ENCODE measurements at regions not wholly inside any gene's neighbourhood (a gene's known extent, or its start where the extent isn't known, plus 50 kb on each side); places are given as distances from the start of the nearest gene placed in this dataset.
A peak's percentile ranks its signal among the peaks of the same experiment; 100 is the strongest.
"Not testable (repeated sequence)": the region's sequence is repeated elsewhere in the genome, so short reads cannot be mapped to it uniquely, and the experiment has no call there.

DNA sequence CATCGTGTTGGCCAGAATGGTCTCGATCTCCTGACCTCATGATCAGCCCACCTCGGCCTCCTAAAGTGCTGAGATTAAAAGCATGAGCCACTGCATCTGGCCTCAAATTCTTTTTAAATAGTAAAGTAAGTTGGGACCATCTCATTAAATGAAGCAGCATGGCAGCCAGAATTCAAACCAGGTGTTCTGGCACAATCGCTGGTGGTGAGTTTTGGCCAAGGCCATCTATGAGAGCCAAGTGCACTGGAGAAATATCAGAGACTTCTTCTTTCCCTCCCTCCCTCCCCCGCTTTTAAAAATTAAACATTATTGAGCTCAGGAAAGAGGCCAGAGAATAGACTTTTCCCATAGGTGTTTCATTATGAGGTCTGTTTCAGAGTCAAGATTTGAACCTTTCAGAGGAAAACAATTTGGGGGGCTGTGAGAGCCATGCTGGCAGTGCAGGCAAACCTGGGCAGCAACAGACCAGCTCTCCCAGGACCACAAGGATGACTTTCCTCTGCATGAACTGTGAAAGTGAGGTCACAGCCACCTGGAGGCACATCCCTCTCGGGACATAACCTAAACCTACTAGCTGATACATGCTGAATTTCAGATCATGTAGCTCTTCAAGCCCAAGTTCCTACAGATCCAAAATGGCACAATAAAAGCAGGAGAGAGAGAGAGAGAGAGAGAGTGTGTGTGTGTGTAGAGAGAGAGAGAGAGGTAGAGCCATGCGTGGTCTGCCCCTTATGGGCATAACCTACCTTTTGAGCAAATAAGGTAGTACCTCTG is 94.6 kb upstream of the DMRT1 start:
- no peak for DNase-seq

DNA sequence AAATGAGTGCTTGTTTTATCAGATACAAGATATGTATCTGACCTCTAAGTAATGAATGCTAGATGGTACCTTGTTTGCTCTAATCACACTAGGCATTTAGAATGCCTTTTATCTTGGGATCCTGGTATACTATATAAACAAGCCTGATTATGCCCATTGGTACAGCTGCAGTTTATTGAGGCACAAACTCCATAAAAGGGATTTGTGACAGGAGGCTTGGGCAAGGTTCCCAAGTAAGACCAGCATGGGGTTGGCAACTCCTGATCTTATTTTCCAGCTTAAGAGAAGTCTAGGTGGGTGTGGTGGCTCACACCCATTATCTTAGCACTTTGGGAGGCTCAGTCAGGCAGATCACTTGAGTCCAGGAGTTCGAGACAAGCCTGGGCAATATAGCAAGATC is 93.9 kb upstream of the DMRT1 start:
- DNase-seq: no peak

DNA sequence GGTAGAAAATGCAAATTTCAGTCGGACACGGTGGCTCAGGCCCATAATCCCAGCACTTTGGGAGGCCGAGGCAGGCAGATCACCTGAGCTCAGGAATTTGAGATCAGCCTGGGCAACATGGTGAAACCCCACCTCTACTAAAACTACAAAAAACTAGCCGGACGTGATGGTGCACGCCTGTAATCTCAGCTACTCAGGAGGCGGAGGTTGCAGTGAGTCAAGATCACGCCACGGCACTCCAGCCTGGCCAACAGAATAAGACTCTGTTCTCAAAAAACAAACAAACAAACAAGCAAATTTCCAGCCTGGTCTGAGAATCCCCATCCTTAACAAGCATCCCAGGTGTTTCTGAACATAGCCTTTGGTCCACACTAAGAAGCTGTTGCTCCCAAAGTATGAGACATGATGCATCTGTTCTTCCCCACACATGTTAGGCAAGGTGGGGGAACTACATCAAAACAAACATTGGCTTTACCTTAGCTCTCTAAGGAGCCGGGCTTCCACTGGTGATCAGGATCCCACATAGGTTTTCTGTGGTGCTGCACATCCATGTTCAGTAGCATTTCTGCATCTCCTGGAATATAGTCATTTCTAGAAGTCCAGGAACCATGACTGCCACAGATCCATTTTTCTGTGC is 92.5 kb upstream of the DMRT1 start:
- DNase-seq: no peak

DNA sequence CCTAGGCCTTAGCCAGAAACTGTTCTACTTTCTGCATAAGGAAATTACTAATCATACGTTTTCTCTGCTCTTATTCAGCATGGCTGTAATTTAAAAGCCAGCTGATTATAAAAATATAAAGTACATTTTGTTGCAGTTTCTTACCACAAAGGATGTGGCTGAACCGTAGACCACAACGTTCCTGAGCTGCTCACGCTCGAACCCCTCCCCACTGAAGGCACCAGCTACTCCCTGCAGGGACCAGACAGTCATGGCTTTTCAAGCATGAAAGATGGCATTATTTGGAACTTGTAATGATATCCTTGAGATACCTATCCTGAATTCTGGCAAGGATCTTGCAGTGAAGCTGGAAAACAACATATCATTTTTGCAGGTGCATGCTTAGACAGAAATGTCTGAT is 91.8 kb upstream of the DMRT1 start:
- DNase-seq: no peak

DNA sequence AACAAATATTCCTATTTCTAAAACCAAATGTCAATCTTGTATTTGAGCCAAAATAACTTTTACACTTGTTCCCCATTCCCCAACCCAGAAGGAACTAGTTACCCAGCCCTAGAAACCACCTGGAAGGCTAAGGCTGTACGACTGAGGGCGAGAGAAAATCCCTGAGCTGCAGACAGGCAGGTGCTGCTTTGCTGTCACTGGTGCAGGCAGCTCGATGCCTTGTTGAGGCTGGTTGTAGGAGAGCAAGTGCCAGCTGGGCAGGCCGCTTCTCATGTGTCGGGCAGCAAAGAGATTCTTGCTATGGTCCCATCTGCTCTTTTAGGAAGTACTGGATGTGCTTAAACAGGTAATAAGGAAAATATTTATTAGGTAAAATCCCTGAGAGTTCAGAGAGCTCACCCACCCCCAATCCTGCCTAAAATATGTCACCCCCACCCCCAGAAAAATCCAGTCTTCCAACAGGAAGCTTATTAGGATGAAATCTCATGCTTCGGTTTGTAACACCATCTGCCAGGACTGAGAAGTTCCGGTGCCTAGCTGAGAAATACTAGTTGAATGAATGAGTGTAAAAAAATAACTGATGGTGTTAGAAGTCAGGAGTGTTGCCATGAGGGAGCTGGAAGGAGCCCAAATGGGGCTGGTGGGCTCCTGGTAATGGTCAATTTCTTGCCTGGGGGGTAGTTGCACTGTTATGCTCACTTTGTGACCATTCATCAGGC is 91.1 kb upstream of the DMRT1 start:
- DNase-seq: peak in 3 of 4 experiments; percentile 28 to 48 (median 44)

DNA sequence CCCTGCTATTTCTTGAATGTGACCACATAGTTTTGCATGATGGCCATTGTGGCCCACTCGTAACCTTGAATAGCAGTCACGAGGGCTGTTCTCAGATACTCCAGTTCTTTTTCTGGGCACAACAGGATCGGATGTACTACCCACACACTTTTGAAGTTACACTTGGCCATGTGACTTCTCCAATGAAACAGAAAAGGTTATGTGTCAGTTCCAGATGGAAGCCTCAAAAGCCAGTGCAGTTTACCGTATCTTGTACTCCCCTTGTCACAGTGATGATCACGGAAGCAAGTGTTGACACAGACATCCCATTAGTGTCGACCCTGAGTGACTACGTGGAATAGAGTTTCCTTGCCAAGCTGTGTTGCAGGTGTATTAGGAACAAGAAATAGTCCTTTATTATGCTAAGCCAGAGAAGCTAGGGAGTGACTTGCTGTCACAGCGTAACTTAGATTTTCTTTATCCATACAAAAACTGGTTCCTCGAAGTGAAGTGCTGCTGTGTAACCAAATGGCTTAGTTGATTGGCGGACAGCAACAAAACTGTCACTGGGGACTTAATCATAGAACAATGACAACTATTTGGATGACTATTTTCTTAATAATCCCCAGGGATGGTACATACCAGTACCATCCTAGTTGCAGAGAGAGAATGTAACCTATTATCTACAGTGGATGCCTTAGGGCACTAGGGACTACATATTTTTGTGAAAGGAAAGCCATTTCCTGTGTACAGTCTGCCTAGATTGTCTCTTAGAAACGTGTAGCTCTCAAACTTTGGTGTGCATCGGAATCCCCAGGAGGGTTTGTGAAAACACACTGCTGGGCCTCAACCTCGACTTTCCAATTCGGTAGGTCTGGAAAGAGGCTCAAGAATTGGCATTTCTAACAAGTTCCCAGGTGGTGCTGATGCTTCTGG is 90.1 kb upstream of the DMRT1 start:
- DNase-seq: peak; percentile 69 to 90 (median 82)

DNA sequence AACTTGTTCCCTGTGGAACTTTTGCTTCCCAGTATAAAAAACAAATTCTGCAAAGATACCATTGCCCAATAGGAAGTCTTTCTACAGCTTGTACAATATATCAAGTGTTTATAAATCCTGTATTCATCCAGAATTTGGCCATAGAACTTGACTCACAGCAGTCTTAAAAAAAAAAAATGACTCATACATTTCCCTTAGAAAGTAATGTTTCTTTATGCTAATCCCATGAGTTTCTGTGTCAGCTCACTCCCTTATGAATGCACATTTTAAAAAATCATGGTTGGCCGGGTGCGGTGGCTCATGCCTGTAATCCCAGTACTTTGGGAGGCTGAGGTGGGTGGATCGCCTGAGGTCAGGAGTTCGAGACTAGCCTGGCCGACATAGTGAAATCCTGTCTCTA is 89.3 kb upstream of the DMRT1 start:
- peak; percentile 44 to 85 (median 68) for DNase-seq

DNA sequence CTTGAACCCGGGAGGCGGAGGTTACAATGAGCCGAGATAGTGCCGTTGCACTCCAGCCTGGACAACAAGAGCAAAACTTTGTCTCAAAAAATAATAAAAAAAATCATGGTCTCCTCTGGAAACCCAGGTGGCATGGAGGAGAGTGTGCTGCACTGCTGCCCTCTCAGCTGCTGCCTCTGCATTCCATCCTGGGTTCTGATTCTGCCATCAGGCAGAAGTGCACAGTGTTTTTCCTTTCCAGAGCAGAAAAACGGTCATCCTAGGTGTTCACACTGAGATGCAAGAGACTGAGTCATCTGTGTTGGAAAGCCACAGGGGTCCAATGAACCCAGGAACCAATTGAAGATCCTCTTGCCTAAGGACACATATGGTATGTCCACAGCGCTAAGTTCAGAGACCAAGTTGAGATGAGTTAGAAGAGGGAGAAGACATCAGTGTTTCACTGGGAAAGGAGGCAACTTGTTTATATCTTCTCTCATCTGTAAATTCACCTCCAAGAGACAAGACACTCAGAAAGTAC is 88.8 kb upstream of the DMRT1 start:
- DNase-seq: no peak

DNA sequence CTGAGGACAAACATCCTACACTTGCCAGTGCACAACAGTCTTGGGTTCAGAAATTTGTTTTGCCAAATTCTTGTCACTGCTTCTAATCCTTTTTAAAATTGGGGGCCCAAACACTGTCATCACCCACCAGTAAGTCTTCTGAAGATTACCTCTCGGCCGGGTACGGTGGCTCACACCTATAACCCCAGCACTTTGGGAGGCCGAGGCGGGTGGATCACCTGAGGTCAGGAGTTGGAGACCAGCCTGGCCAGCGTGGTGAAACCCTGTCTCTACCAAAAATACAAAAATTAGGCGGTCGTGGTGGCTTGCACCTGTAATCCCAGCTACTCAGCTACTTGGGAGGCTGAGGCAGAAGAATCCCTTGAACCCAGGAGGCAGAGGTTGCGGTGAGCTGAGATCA is 87.8 kb upstream of the DMRT1 start:
- DNase-seq: not testable (repeated sequence)

DNA sequence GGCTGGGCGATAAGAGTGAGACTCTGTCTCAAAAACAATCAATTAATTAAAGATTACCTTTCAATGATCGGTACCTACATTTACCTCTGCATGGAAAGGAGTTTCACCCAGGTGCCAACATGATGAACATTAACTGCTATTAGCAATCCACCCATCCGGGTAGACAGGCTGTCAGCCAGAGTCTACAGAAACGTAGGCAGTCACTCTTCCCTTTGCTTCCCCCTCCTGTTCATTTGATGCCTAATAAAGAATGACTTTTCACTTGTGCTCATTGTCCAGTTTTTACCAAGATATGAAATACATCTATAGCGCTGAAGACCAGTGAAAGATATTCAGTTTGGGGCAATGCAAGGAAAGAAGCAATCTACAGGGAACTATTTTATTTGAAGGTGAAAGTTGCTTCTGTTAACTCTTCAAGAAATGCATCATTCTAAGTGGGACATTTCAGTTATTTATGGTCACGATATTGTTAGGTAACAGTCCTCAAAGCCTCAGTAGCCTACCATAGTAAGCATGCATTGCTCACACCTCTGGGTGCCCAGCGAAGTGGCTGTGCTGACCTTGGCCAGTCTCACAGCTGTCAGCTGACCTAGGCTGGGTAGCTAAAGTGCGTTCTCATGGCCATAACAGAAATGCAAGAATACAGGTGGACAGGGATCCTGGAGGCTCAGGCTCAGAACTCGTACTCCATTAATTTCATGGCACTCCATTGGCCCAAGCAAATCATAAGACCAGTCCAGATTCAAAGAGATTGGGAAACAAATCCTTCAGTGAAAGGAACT is 87.2 kb upstream of the DMRT1 start:
- peak in 1 of 4 experiments; percentile 22 for DNase-seq

DNA sequence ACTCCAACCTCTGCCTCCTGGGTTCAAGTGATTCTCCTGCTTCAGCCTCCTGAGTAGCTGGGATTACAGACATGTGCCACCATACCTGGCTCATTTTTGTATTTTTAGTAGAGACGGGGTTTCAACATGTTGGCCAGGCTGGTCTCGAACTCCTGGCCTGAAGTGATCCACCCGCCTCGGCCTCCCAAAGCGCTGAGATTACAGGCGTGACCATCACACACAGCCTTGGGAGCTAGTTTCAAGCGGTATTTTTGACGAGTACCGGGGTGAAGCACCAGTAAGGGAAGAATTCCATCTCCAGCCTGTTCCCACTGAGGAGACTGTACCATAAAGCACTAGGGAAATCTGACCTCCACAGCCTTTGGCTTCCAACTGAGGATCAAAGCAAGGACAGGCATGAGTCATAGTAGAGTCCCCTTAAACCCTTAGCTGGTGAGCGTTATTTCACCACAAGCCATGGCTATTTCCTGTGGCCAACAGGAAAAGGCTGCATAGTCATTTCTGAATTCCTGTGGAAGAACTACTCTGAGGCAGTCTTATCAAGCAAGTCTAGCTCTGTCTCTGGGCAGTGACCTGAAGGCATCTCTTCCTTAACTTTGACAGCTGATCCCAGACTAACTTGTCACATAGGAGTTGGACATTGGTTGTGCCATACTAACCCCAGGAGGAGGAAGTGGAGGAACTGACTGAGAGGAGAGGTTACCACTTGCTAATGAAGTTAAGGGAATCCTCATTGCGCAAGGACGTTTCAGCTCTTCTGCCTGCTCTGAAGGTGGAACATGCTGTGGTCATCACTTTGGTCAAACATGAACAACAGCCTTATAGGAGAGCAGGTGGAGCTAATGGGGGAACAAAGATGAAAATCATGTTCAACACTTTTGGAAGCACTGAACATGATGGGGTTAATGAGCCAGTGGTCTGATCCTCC is 85.8 kb upstream of the DMRT1 start:
- DNase-seq: peak; percentile 72 to 90 (median 84)

DNA sequence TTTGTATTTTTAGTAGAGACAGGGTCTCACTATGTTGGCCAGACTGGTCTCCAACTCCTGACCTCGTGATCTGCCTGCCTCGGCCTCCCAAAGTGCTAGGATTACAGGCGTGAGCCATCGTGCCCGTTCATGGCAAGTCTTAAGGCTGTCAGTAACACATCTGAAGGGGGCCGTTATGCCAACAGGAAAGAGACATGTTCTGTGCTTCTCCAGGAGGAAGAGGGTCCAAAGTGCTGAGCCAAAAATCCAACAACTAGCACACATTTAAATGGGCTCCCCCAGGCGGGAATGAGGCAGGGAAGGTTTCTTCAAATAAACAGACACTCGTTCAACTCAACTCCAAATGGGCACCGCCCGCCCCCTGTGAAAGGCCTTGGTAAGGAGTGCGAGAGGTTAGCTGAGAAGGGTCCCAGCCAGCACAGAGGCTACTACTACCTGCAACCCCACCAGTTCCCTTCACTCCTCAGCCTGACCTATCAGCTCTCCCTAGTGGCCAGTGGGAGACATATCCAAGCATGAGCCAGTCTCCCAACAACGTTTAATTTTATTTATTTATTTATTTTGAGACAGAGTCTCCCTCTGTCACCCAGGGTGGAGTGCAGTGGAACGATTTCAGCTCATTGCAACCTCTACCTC is 84.1 kb upstream of the DMRT1 start:
- DNase-seq: peak in 3 of 4 experiments; percentile 36 to 52 (median 47)

DNA sequence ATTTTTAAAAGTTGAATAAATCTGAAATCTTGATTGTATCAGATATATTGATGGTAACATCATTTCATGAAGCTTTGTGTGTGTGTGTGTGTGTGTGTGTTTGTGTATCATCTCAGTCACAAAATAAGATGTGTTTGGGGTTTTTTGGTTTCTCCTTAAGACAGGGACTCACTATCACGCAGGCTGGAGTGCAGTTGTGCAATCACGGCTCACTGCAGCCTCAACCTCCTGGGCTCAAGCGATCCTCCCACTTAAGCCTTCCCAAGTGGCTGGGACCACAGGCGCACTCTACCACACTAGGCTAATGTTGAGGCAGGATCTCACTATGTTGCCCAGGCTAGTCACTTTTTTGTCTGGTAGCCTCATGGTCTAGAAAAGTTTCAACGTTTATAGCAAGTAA is 83.4 kb upstream of the DMRT1 start:
- peak in 3 of 4 experiments; percentile 45 to 51 (median 45) for DNase-seq

DNA sequence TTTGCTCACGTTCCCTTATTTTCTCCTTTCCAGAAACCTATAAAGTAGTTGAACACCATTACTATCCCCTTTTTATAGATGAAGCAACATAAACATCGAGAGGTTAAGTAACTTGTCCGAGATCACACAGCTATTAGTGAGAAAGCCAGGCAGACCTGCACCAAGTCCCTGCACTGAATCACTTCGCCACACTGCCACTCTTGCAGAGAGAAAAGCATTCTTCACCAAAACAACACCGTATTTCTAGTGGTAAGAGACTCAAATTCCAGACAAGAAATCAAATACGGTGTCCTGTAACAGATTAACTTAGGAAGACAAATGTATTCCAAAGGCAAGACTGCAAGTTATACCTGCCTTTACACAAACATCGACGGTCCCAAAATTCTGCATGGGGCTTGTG is 82.0 kb upstream of the DMRT1 start:
- DNase-seq: no peak

DNA sequence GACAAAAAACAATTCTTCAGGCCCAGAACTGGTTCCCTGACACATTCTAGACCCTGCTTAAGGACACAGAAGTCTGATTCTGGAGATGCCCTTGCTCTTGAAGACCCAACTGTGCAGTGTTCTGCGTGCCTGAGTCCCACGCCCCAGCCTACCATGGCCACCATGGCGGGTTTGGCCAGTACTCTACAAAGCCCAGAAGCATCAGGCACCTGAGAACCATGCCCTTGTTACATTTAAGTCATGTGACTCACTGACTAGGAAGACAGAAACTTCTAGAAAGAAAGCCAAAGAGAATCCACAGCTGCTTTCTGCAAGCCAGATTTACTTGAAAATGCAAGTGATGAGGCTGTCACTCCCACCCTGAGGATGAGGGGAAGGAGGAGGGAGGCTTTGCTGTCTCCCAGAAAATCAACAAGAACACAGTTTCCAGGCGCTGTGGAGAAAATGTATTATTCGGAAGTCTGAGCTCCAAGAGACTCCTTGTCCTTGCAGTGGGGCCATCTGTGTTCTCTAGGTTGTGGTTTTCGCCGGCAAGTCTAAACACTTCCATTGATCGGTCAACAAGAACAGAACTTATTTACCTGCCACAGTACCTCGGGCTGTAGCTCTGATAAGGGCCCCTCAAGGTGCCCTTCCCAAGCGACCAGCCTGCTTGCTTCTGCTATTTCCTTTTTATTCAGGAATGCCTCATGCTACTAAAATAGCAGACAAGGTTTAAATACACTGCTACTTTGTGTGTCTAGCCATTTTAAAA is 81.3 kb upstream of the DMRT1 start:
- DNase-seq: no peak

DNA sequence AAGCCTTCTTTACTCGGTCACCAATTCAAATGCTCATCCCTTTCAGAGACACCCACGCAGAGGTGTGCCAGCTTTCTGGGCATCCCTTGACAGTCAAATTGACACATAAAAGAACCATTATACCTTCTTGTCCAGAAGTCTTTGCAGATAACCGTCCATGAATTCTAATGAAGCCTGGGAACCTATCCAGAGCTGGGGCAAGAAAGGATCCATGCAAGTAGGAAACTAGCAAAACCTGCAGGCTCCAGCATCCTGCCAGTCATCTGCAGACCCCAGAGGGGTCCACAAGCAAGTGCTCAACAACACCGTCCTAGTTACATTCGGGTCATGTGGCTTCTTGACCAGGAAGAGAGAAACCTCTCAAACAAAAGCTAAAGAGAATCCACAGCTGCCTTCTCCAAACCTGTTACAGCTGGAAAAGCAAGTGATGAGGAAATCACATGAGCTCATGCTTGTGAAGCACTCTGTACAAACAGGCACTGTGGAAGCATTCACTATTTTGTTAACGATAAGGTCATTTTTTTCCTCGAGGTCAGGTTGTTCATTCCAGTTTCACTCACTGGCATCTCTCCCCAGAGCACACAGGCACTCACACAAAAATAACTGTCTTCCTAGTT is 80.2 kb upstream of the DMRT1 start:
- DNase-seq: peak in 2 of 4 experiments; percentile 22 to 37

DNA sequence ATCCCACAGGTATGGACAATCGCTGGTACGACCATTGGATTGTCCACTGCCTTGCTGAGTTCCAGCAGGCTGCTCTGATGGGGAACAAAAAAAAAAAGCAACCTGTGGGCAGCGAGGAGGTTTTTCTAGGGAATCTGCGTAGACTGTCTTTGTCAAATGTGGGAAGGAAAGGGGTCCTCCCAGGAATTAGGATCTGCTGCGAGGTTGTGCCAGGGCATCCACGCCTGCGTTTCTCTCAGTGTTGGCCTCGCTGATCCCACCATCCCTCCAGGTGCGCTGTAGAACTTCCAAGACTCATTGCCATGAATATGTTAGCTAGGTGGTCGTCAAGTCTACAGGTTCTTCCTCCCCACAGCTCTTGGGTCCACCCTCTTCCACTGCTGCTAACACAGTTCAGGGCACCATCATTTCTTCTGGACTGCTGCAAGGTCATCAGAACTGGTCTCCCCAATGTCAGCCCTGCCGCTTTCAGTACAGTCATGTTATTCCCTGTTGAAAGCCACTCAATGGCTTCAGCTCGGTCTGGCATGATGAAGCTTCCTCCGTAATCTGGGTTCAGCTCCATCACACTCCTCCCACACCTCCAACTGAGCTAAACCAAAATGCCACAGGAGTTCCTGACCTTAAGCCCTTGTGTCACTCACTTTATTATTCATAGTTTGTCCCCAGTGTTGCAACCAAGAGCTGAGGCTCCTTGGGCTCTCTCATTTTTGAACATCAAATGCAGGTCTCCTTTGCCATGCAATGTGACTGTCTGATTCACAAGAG is 79.5 kb upstream of the DMRT1 start:
- DNase-seq: peak; percentile 58 to 78 (median 70)

DNA sequence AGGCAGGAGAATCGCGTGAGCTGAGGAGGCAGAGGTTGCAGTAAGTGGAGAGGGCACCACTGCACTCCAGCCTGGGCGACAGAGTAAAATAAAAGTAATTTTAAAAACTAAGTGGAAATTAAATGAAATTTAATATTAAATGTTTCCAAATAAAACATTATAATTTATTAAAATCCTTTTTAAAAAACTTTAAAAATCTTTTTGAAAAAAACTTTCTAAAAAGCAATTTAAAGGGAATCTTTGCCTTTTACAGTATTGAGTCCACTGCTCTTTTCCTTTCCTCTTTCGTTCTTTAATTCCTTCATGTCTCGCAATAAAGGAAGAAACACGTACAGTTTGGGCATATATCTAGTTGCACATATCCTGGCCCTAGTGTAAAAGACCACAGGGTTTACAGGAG is 77.8 kb upstream of the DMRT1 start:
- DNase-seq: no peak

Data from suppressor macrophage (primary cell).